H1 (cell line): ENCODE measurements at regions not wholly inside any gene's neighbourhood (a gene's known extent, or its start where the extent isn't known, plus 50 kb on each side); places are given as distances from the start of the nearest gene placed in this dataset.

Experiments used
- CTCF ChIA-PET: fragments of 300-600 bp; sonication (Branson Sonifier 250); formaldehyde crosslinking; loops from one replicate; lab custom pipeline; 2021; ENCODE audit not compliant: partially characterized antibody; lab: Charles Lee
- POLR2A ChIA-PET: fragments of 300-600 bp; sonication (Branson Sonifier 250); formaldehyde crosslinking; loops from one replicate; lab custom pipeline; 2021; ENCODE audit warnings: inconsistent platforms; ENCODE audit not compliant: partially characterized antibody; lab: Charles Lee
- DNase-seq, 2 experiments: peaks; one replicate each; pipeline versions ENCODE4 v3.0.0 to v3.0.0-alpha.2; 2010 to 2022; ENCODE audit warnings: low spot score in 2 of 2, low read depth in 1 of 2, mixed read lengths in 1 of 2
- FAIRE-seq: peaks from 2 replicates; lab custom pipeline; 2011; peaks lifted over from hg19 to GRCh38; lab: Jason Lieb, UNC
- H2AFZ ChIP-seq: 2 replicates; pipeline ENCODE4 v1.8.1; 2012; ENCODE audit warnings: low read length, inconsistent platforms
- H2AK5ac ChIP-seq: 2 replicates; pipeline ENCODE4 v1.6.1; 2013; ENCODE audit warnings: low read depth, low read length
- H2BK120ac ChIP-seq: replicated peaks from 2 replicates; pipeline ENCODE3; 2013; ENCODE audit warnings: low read depth, low read length, inconsistent platforms
- H2BK12ac ChIP-seq: 2 replicates; pipeline ENCODE4 v1.6.1; 2013; ENCODE audit warnings: low read depth, low read length
- H2BK15ac ChIP-seq: 2 replicates; pipeline ENCODE4 v1.6.1; 2013; ENCODE audit warnings: low read length
- H2BK20ac ChIP-seq: 2 replicates; pipeline ENCODE4 v1.6.1; 2013; ENCODE audit warnings: low read length
- H2BK5ac ChIP-seq: 2 replicates; pipeline ENCODE4 v1.6.1; 2013; ENCODE audit warnings: low read depth, low read length
- H3K14ac ChIP-seq: 2 replicates; pipeline ENCODE4 v1.6.1; 2013; ENCODE audit warnings: inconsistent platforms; ENCODE audit not compliant: insufficient read length
- H3K18ac ChIP-seq: 2 replicates; pipeline ENCODE4 v1.6.1; 2013; ENCODE audit warnings: low read length; ENCODE audit errors: extremely low read depth
- H3K23ac ChIP-seq: 2 replicates; pipeline ENCODE4 v1.6.1; 2013; ENCODE audit warnings: inconsistent platforms; ENCODE audit not compliant: insufficient read length
- H3K23me2 ChIP-seq: 2 replicates; pipeline ENCODE4 v1.6.1; 2013; ENCODE audit warnings: low read depth, low read length
- H3K27ac ChIP-seq: 2 replicates; pipeline ENCODE4 v1.6.1; 2011; ENCODE audit warnings: low read depth, low read length, inconsistent platforms
- H3K27me3 ChIP-seq, 4 experiments: replicated peaks in 1 of 4; 1 replicate in 1 of 4; 2 replicates in 3 of 4; pipeline versions ENCODE4 v1.6.1 to v1.8.1; 2011 to 2013; ENCODE audit warnings: low read length in 3 of 4, mild to moderate bottlenecking in 3 of 4, inconsistent platforms in 2 of 4, mixed read lengths in 2 of 4, moderate library complexity in 1 of 4; ENCODE audit not compliant: control insufficient read depth in 3 of 4, insufficient read depth in 3 of 4; ENCODE audit errors: extremely low read depth in 1 of 4
- H3K36me3 ChIP-seq, 4 experiments: 2 replicates each; pipeline versions ENCODE4 v1.6.1 to v1.8.1; 2011 to 2013; ENCODE audit warnings: mild to moderate bottlenecking in 4 of 4, low read length in 3 of 4, moderate library complexity in 2 of 4, control low read depth in 1 of 4, inconsistent platforms in 1 of 4; ENCODE audit not compliant: insufficient read depth in 4 of 4, control insufficient read depth in 2 of 4
- H3K4ac ChIP-seq: replicated peaks from 2 replicates; pipeline ENCODE3; 2013; ENCODE audit warnings: low read length, low read depth, mixed read lengths, inconsistent platforms; ENCODE audit not compliant: insufficient read length
- H3K4me1 ChIP-seq, 4 experiments: replicated peaks in 1 of 4; 1 replicate in 1 of 4; 2 replicates in 3 of 4; pipeline versions ENCODE4 v1.6.1 to v1.8.1; 2011 to 2013; ENCODE audit warnings: low read length in 3 of 4, inconsistent platforms in 2 of 4, mixed read lengths in 1 of 4; ENCODE audit not compliant: insufficient read depth in 4 of 4, control insufficient read depth in 3 of 4
- H3K4me2 ChIP-seq, 2 experiments: 2 replicates each; pipeline versions ENCODE4 v1.6.1 to v1.8.1; 2011 to 2013; ENCODE audit warnings: low read depth in 2 of 2, low read length in 2 of 2, control low read depth in 1 of 2, inconsistent platforms in 1 of 2, mild to moderate bottlenecking in 1 of 2; ENCODE audit not compliant: insufficient read depth in 1 of 2
- H3K4me3 ChIP-seq, 4 experiments: fragments of 200-600, 300-600 bp in 1 of 4; sonication (generic), shearing (Covaris generic), sonication (Bioruptor Twin) in 1 of 4; 2 replicates each; pipeline versions ENCODE4 v1.5.1 to v1.8.1; 2011 to 2016; ENCODE audit warnings: low read length in 4 of 4, low read depth in 3 of 4, control low read depth in 2 of 4, inconsistent platforms in 2 of 4, mild to moderate bottlenecking in 2 of 4, mixed read lengths in 1 of 4, moderate library complexity in 1 of 4; ENCODE audit not compliant: insufficient read depth in 2 of 4; ENCODE audit errors: extremely low read depth in 1 of 4
- H3K56ac ChIP-seq: replicated peaks from 2 replicates; pipeline ENCODE3; 2013; ENCODE audit warnings: low read depth, mild to moderate bottlenecking, mixed read lengths, low read length, inconsistent platforms; ENCODE audit not compliant: insufficient read length
- H3K79me1 ChIP-seq: 2 replicates; pipeline ENCODE4 v1.6.1; 2013; ENCODE audit warnings: low read depth, low read length, control low read depth
- H3K79me2 ChIP-seq, 2 experiments: 2 replicates each; pipeline versions ENCODE4 v1.6.1 to v1.8.1; 2012 to 2013; ENCODE audit warnings: low read length in 2 of 2, mild to moderate bottlenecking in 2 of 2, inconsistent platforms in 1 of 2; ENCODE audit not compliant: insufficient read depth in 2 of 2, control insufficient read depth in 1 of 2
- H3K9ac ChIP-seq, 4 experiments: replicated peaks in 1 of 4; 1 replicate in 1 of 4; 2 replicates in 3 of 4; pipeline versions ENCODE4 v1.6.1 to v1.8.1; 2011 to 2013; ENCODE audit warnings: low read depth in 3 of 4, low read length in 3 of 4, control low read depth in 2 of 4, mild to moderate bottlenecking in 2 of 4, moderate library complexity in 2 of 4, inconsistent platforms in 1 of 4; ENCODE audit errors: extremely low read depth in 1 of 4
- H3K9me3 ChIP-seq, 2 experiments: 2 replicates each; pipeline versions ENCODE4 v1.6.1 to v1.8.1; 2012 to 2013; ENCODE audit warnings: mild to moderate bottlenecking in 2 of 2, moderate library complexity in 2 of 2, control low read depth in 1 of 2, inconsistent platforms in 1 of 2, low read depth in 1 of 2, low read length in 1 of 2, mixed read lengths in 1 of 2; ENCODE audit not compliant: insufficient read depth in 2 of 2
- H4K20me1 ChIP-seq, 2 experiments: replicated peaks in 1 of 2; 2 replicates each; pipeline versions ENCODE3 to v1.8.1; 2011 to 2013; ENCODE audit warnings: inconsistent platforms in 2 of 2, low read length in 2 of 2, mild to moderate bottlenecking in 1 of 2; ENCODE audit not compliant: insufficient read depth in 2 of 2, control insufficient read depth in 1 of 2
- H4K5ac ChIP-seq: 2 replicates; pipeline ENCODE4 v1.6.1; 2013; ENCODE audit warnings: low read length, low read depth, mixed read lengths, inconsistent platforms; ENCODE audit not compliant: insufficient read length
- H4K8ac ChIP-seq: 2 replicates; pipeline ENCODE4 v1.8.0; 2013; ENCODE audit warnings: mild to moderate bottlenecking, moderate library complexity, low read length, inconsistent platforms; ENCODE audit not compliant: insufficient read depth; ENCODE audit errors: extremely low read depth
- H4K91ac ChIP-seq: replicated peaks from 2 replicates; pipeline ENCODE3; 2013; ENCODE audit warnings: low read length, mixed read lengths, inconsistent platforms; ENCODE audit not compliant: insufficient read length
- ATF3 ChIP-seq: IDR thresholded peaks from 2 replicates; pipeline ENCODE4 v1.6.1; 2011; ENCODE audit warnings: low read depth, mild to moderate bottlenecking, low read length; ENCODE audit not compliant: insufficient read depth
- BACH1 ChIP-seq: IDR thresholded peaks from 2 replicates; pipeline ENCODE4 v1.6.1; 2012; ENCODE audit warnings: low read length, improper control_type of control experiment
- CREB1 ChIP-seq: IDR thresholded peaks from 2 replicates; pipeline ENCODE4 v1.6.1; 2012; ENCODE audit warnings: inconsistent platforms
- KDM1A ChIP-seq: fragments of 200-600, 300-600 bp; sonication (generic); IDR thresholded peaks from 2 replicates; pipeline ENCODE4 v1.7.1; 2016; ENCODE audit warnings: mild to moderate bottlenecking, low read length, borderline replicate concordance
- KDM4A ChIP-seq: IDR thresholded peaks from one replicate; pipeline ENCODE4 v1.7.1; 2012; ENCODE audit warnings: low read depth, mild to moderate bottlenecking, moderate library complexity, low read length, inconsistent platforms; ENCODE audit not compliant: severe bottlenecking
- NANOG ChIP-seq: IDR thresholded peaks from 2 replicates; pipeline ENCODE4 v1.6.1; 2011; ENCODE audit warnings: low read length, low read depth, mild to moderate bottlenecking, inconsistent platforms; ENCODE audit not compliant: insufficient read depth, poor library complexity, severe bottlenecking
- NRF1 ChIP-seq: IDR thresholded peaks from 2 replicates; pipeline ENCODE4 v1.6.1; 2011; ENCODE audit warnings: mild to moderate bottlenecking, low read depth, low read length, improper control_type of control experiment
- SIX5 ChIP-seq: IDR thresholded peaks from 2 replicates; pipeline ENCODE4 v1.6.1; 2011; ENCODE audit warnings: mild to moderate bottlenecking, low read depth, low read length
- SP1 ChIP-seq: IDR thresholded peaks from 2 replicates; pipeline ENCODE4 v1.6.1; 2011; ENCODE audit warnings: low read depth, low read length
- SUZ12 ChIP-seq: fragments of 200-600 bp; sonication (generic); IDR thresholded peaks from 2 replicates; pipeline ENCODE4 v1.6.1; 2012; ENCODE audit warnings: mild to moderate bottlenecking, inconsistent platforms, low read length, moderate library complexity, mixed read lengths
- TEAD4 ChIP-seq: IDR thresholded peaks from 2 replicates; pipeline ENCODE4 v1.6.1; 2012; ENCODE audit warnings: low read depth, low read length, inconsistent platforms, mixed read lengths
- WGBS, 2 experiments: shearing (Covaris generic) in 1 of 2; methylation state at CpG; one replicate each; pipeline versions ENCODE4 v1.1.6 to v1.1.7; 2013 to 2015; ENCODE audit warnings: low lambda C conversion rate in 2 of 2, mixed read lengths in 2 of 2, inconsistent platforms in 1 of 2, low coverage in 1 of 2, missing lambda C conversion rate in 1 of 2; ENCODE audit not compliant: insufficient replicate concordance in 2 of 2, insufficient coverage in 1 of 2, insufficient read length in 1 of 2; ENCODE audit errors: extremely low coverage in 1 of 2, missing lambda C conversion rate in 1 of 2; 5-methylcytosine and 5-hydroxymethylcytosine counted together

- FAIRE-seq, result no peak
- H3K27ac ChIP-seq, result no peak overlapping the region
These were observed 187.4 kb downstream of the LPIN1 start for GRCh38 chr2:11933854-11934253.

More at GRCh38 chr2:11933854-11934253, 187.4 kb downstream of the LPIN1 start:
- Histone ChIP-seq H3K4me3 (no peak overlapping the region), H4K91ac (no peak overlapping the region), H4K5ac (no peak overlapping the region), H2BK15ac (no peak overlapping the region), H2BK5ac (no peak overlapping the region), H3K79me1 (no peaks in the 10 kb centered on the region), H3K4me2 (no peak overlapping the region), H3K56ac (no peak overlapping the region), H3K4me1 (no peaks in the 10 kb centered on the region), H2BK120ac (no peak overlapping the region), H3K79me2 (no peaks in the 10 kb centered on the region), H3K18ac (no peak overlapping the region), H2AK5ac (no peak overlapping the region), H3K9ac (no peak overlapping the region), H2AFZ (peak overlapping the region; percentile 58; the same call in 1 of the 2 replicates), H3K36me3 (no peaks in the 10 kb centered on the region), H3K27me3 (peaks cover 0 to 1% (median 0%) of the 10 kb centered on the region in 4 experiments; a peak in 1 of 7 replicates), H3K23me2 (no peaks in the 10 kb centered on the region), H3K9me3 (no peaks in the 10 kb centered on the region), H4K8ac (no peak overlapping the region), H3K14ac (no peak overlapping the region), H3K4ac (no peak overlapping the region), H2BK12ac (no peak overlapping the region), H4K20me1 (no peaks in the 10 kb centered on the region), H3K23ac (no peak overlapping the region), H2BK20ac (no peak overlapping the region)
- no peak for DNase-seq
- 94% methylated on average over 3 of the region's 3 CpGs; no CpG with 5 or more reads in 1 of the 2 experiments for WGBS, 2 experiments
- ChIA-PET POLR2A (no interaction called here), CTCF (interaction anchor here (1.0 kb wide), 1 partner anchor 104 kb away, joined by 3 read pairs; no protein-coding TSS in a partner anchor)
- TF ChIP-seq TEAD4, result no peak
- TF ChIP-seq NRF1, result no peak
- TF ChIP-seq SP1, result no peak
- TF ChIP-seq SIX5, result no peak
- no peak for TF ChIP-seq ATF3
- TF ChIP-seq KDM4A, result no peak
- no peak for TF ChIP-seq SUZ12
- TF ChIP-seq CREB1, result no peak
- no peak for TF ChIP-seq NANOG
- no peak for TF ChIP-seq BACH1
- TF ChIP-seq KDM1A, result no peak
